Epithelial cell of esophagus (primary cell): ENCODE measurements at regions not wholly inside any gene's neighbourhood (a gene's known extent, or its start where the extent isn't known, plus 50 kb on each side); places are given as distances from the start of the nearest gene placed in this dataset.

Experiments used
- DNase-seq: peaks from one replicate; pipeline ENCODE4 v3.0.0; 2010; ENCODE audit warnings: low read depth
- H3K4me3 ChIP-seq: 2 replicates; pipeline ENCODE4 v1.5.1; 2011; ENCODE audit warnings: mild to moderate bottlenecking, low read length, control low read depth
- CTCF ChIP-seq: IDR thresholded peaks from 2 replicates; pipeline ENCODE4 v1.5.1; 2011; ENCODE audit warnings: low read depth, mild to moderate bottlenecking, low read length, control low read depth, inconsistent platforms; ENCODE audit not compliant: insufficient read depth; ENCODE audit errors: missing control alignments

GRCh38 chr4:134422776-134423175, 221.2 kb upstream of the PABPC4L start:
- DNase-seq = no peak
- H3K4me3 ChIP-seq = no peak overlapping the region
- TF ChIP-seq CTCF = no peak

- H3K4me3 ChIP-seq = no peak overlapping the region
- no peak for TF ChIP-seq CTCF
- no peak for DNase-seq
Observed at GRCh38 chr4:134421734-134422133, 220.1 kb upstream of the PABPC4L start.

GRCh38 chr4:134408897-134409296, 207.3 kb upstream of the PABPC4L start:
- no peak for TF ChIP-seq CTCF
- no peak overlapping the region for H3K4me3 ChIP-seq
- no peak for DNase-seq

GRCh38 chr4:134401798-134402197, 200.2 kb upstream of the PABPC4L start:
- TF ChIP-seq CTCF = no peak
- no peak overlapping the region for H3K4me3 ChIP-seq
- DNase-seq = no peak

GRCh38 chr4:134393592-134393991, 192.0 kb upstream of the PABPC4L start:
- no peak overlapping the region for H3K4me3 ChIP-seq
- DNase-seq = no peak
- no peak for TF ChIP-seq CTCF

GRCh38 chr4:134390319-134390718, 188.7 kb upstream of the PABPC4L start:
- no peak overlapping the region for H3K4me3 ChIP-seq
- TF ChIP-seq CTCF = no peak
- no peak for DNase-seq

GRCh38 chr4:134388351-134388750, 186.8 kb upstream of the PABPC4L start:
- TF ChIP-seq CTCF = no peak
- no peak overlapping the region for H3K4me3 ChIP-seq
- no peak for DNase-seq
